Fibroblast of lung (primary cell): ENCODE measurements at regions not wholly inside any gene's neighbourhood (a gene's known extent, or its start where the extent isn't known, plus 50 kb on each side); places are given as distances from the start of the nearest gene placed in this dataset.

Experiments used
- DNase-seq, 2 donors: peaks; one replicate each; pipeline versions ENCODE4 v3.0.0 to v3.0.0-alpha.2; 2010; ENCODE audit warnings: low read depth in 2 of 2
- H2AFZ ChIP-seq: 2 replicates; pipeline ENCODE4 v1.5.1; 2012; ENCODE audit warnings: low read length, control low read depth, inconsistent platforms
- H3K27ac ChIP-seq: 2 replicates; pipeline ENCODE4 v1.5.1; 2011; ENCODE audit warnings: low read length, control low read depth; ENCODE audit not compliant: insufficient read depth
- H3K27me3 ChIP-seq: 2 replicates; pipeline ENCODE4 v1.5.1; 2011; ENCODE audit warnings: mild to moderate bottlenecking, low read length; ENCODE audit not compliant: control insufficient read depth, insufficient read depth
- H3K36me3 ChIP-seq: 2 replicates; pipeline ENCODE4 v1.5.1; 2011; ENCODE audit warnings: low read length; ENCODE audit not compliant: control insufficient read depth, insufficient read depth
- H3K4me1 ChIP-seq: 2 replicates; pipeline ENCODE4 v1.5.1; 2011; ENCODE audit warnings: low read length; ENCODE audit not compliant: control insufficient read depth, insufficient read depth; ENCODE audit errors: extremely low read depth
- H3K4me2 ChIP-seq: 2 replicates; pipeline ENCODE4 v1.5.1; 2011; ENCODE audit warnings: low read length, control low read depth; ENCODE audit not compliant: insufficient read depth; ENCODE audit errors: extremely low read depth
- H3K4me3 ChIP-seq, 4 experiments: fragments of 200-600 bp in 1 of 4; sonication (generic) in 1 of 4; replicated peaks in 1 of 4; 2 replicates each; pipeline ENCODE4 v1.5.1; 2011 to 2016; ENCODE audit warnings: low read length in 4 of 4, low read depth in 3 of 4, mild to moderate bottlenecking in 3 of 4, control low read depth in 2 of 4, inconsistent platforms in 1 of 4, mixed read lengths in 1 of 4; ENCODE audit not compliant: insufficient read depth in 1 of 4; ENCODE audit errors: control extremely low read depth in 1 of 4
- H3K79me2 ChIP-seq: 2 replicates; pipeline ENCODE4 v1.5.1; 2012; ENCODE audit warnings: mild to moderate bottlenecking, low read length, inconsistent platforms; ENCODE audit not compliant: control insufficient read depth, insufficient read depth
- H3K9ac ChIP-seq: 2 replicates; pipeline ENCODE4 v1.5.1; 2011; ENCODE audit warnings: mild to moderate bottlenecking, low read length, control low read depth; ENCODE audit not compliant: insufficient read depth
- H3K9me3 ChIP-seq: 2 replicates; pipeline ENCODE4 v1.5.1; 2012; ENCODE audit warnings: low read depth, low read length; ENCODE audit not compliant: control insufficient read depth, insufficient read depth
- H4K20me1 ChIP-seq: 2 replicates; pipeline ENCODE4 v1.5.1; 2011; ENCODE audit warnings: low read length; ENCODE audit not compliant: control insufficient read depth, insufficient read depth; ENCODE audit errors: extremely low read depth
- CTCF ChIP-seq, 2 donors: IDR thresholded peaks in 1 of 2; conservative IDR thresholded peaks in 1 of 2; 1 replicate in 1 of 2; 2 replicates in 1 of 2; pipeline ENCODE4 v1.5.1; 2011 to 2012; ENCODE audit warnings: low read length in 2 of 2, control low read depth in 1 of 2, inconsistent platforms in 1 of 2, low read depth in 1 of 2, mild to moderate bottlenecking in 1 of 2
- EZH2 ChIP-seq: IDR thresholded peaks from 2 replicates; pipeline ENCODE4 v1.5.1; 2012; ENCODE audit warnings: low read length, control low read depth, mild to moderate bottlenecking; ENCODE audit errors: missing control alignments

- Histone ChIP-seq H3K4me3 (no peak overlapping the region), H3K27me3 (no peaks in the 10 kb centered on the region), H3K79me2 (no peaks in the 10 kb centered on the region), H3K4me1 (no peaks in the 10 kb centered on the region), H3K4me2 (no peak overlapping the region), H3K9ac (no peak overlapping the region), H3K36me3 (no peaks in the 10 kb centered on the region), H3K9me3 (no peaks in the 10 kb centered on the region), H4K20me1 (no peaks in the 10 kb centered on the region), H2AFZ (no peak overlapping the region), H3K27ac (no peak overlapping the region)
- TF ChIP-seq CTCF (conservative IDR thresholded peaks at IDR 0.05 in 1 of 2, IDR thresholded peaks at IDR 0.05 in 1 of 2; ENCODE audit: low read depth in 1 of 2, low read length in 2 of 2): no peak
- no peak for TF ChIP-seq EZH2
- no peak for DNase-seq
Observed at GRCh38 chr2:176747506-176747905, 465.1 kb upstream of the HNRNPA3 start.

DNA sequence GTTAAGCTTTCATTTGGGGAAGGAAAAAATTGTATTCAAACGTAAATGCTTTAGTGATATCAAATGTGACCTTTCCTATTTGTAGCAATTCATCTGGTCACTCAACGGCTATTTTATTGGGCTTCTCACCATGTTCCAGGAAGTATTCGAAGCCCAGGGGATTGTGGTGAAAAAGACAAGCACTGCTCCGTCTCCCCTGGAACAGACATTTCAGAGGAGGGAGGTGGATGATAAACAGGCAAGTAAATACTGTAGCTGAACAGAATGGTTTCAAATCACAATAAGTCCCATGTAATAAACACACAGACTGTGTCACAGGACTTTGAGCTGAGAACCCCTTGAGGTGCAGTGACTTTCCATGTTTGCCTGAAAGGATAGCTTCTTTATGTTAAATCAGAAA, 464.7 kb upstream of the HNRNPA3 start:
- no peaks in the 10 kb centered on the region for H4K20me1 ChIP-seq
- H3K9ac ChIP-seq: no peak overlapping the region
- H3K27me3 ChIP-seq: no peaks in the 10 kb centered on the region
- no peak for DNase-seq
- H3K79me2 ChIP-seq: no peaks in the 10 kb centered on the region
- H2AFZ ChIP-seq: no peak overlapping the region
- no peak overlapping the region for H3K4me2 ChIP-seq
- no peaks in the 10 kb centered on the region for H3K9me3 ChIP-seq
- no peak overlapping the region for H3K27ac ChIP-seq
- no peak for TF ChIP-seq CTCF (conservative IDR thresholded peaks at IDR 0.05 in 1 of 2, IDR thresholded peaks at IDR 0.05 in 1 of 2; ENCODE audit: low read depth in 1 of 2, low read length in 2 of 2)
- TF ChIP-seq EZH2: no peak
- H3K4me1 ChIP-seq: no peaks in the 10 kb centered on the region
- no peaks in the 10 kb centered on the region for H3K36me3 ChIP-seq
- H3K4me3 ChIP-seq: no peak overlapping the region

GRCh38 chr2:176748662-176749061, 463.9 kb upstream of the HNRNPA3 start:
- H4K20me1 ChIP-seq: no peaks in the 10 kb centered on the region
- no peaks in the 10 kb centered on the region for H3K9me3 ChIP-seq
- no peak overlapping the region for H3K4me3 ChIP-seq
- no peak overlapping the region for H3K4me2 ChIP-seq
- no peak overlapping the region for H2AFZ ChIP-seq
- H3K4me1 ChIP-seq: no peaks in the 10 kb centered on the region
- H3K27ac ChIP-seq: no peak overlapping the region
- no peaks in the 10 kb centered on the region for H3K79me2 ChIP-seq
- TF ChIP-seq EZH2: no peak
- TF ChIP-seq CTCF (conservative IDR thresholded peaks at IDR 0.05 in 1 of 2, IDR thresholded peaks at IDR 0.05 in 1 of 2; ENCODE audit: low read depth in 1 of 2, low read length in 2 of 2): no peak
- H3K9ac ChIP-seq: no peak overlapping the region
- H3K27me3 ChIP-seq: no peaks in the 10 kb centered on the region
- H3K36me3 ChIP-seq: no peaks in the 10 kb centered on the region
- DNase-seq: no peak
